GM19023 (cell line): ENCODE measurements at regions not wholly inside any gene's neighbourhood (a gene's known extent, or its start where the extent isn't known, plus 50 kb on each side); places are given as distances from the start of the nearest gene placed in this dataset.
"Not testable (repeated sequence)": the region's sequence is repeated elsewhere in the genome, so short reads cannot be mapped to it uniquely, and the experiment has no call there.

Experiments
- ATAC-seq: cut with Tn5 transposase; IDR thresholded peaks from one replicate; pipeline ENCODE4 v1.9.1; 2021; ENCODE audit warnings: mild to moderate bottlenecking, moderate library complexity; ENCODE audit not compliant: unreplicated experiment

- ATAC-seq, result peak; percentile 1
Measured at GRCh38 chr4:123599061-123599919, 202.7 kb downstream of the SPRY1 start.

- ATAC-seq, result peak; percentile 100
Measured at GRCh38 chr4:123599920-123600810, 203.6 kb downstream of the SPRY1 start.

- no peak for ATAC-seq
Measured at GRCh38 chr4:123600987-123601904, 204.7 kb downstream of the SPRY1 start.

GRCh38 chr4:123602007-123602406 lies 205.4 kb downstream of the SPRY1 start:
- no peak for ATAC-seq

GRCh38 chr4:123603165-123603564 lies 206.6 kb downstream of the SPRY1 start:
- ATAC-seq, result no peak

- not testable (repeated sequence) for ATAC-seq
Measured at GRCh38 chr4:123605797-123606196, 209.2 kb downstream of the SPRY1 start.

GRCh38 chr4:123606336-123606735 lies 209.7 kb downstream of the SPRY1 start:
- ATAC-seq, result no peak

- no peak for ATAC-seq
Measured at GRCh38 chr4:123606946-123607542, 210.4 kb downstream of the SPRY1 start.

GRCh38 chr4:123609829-123610228 lies 213.2 kb downstream of the SPRY1 start:
- no peak for ATAC-seq

- ATAC-seq, result no peak
Measured at GRCh38 chr4:123613586-123614344, 217.2 kb downstream of the SPRY1 start.

- ATAC-seq, result no peak
Measured at GRCh38 chr4:123615901-123616300, 219.3 kb downstream of the SPRY1 start.

GRCh38 chr4:123616951-123617461 lies 220.4 kb downstream of the SPRY1 start:
- peak; percentile 52 for ATAC-seq

GRCh38 chr4:123617791-123618190 lies 221.2 kb downstream of the SPRY1 start:
- ATAC-seq, result no peak

- ATAC-seq, result no peak
Measured at GRCh38 chr4:123618606-123619005, 222.0 kb downstream of the SPRY1 start.

- no peak for ATAC-seq
Measured at GRCh38 chr4:123619326-123619725, 222.7 kb downstream of the SPRY1 start.

- no peak for ATAC-seq
Measured at GRCh38 chr4:123619895-123620294, 223.3 kb downstream of the SPRY1 start.

- no peak for ATAC-seq
Measured at GRCh38 chr4:123621072-123621705, 224.6 kb downstream of the SPRY1 start.

GRCh38 chr4:123622572-123622971 lies 226.0 kb downstream of the SPRY1 start:
- ATAC-seq, result no peak

GRCh38 chr4:123623611-123624010 lies 227.0 kb downstream of the SPRY1 start:
- ATAC-seq, result no peak
